T-helper 9 cell (primary cell): ENCODE measurements at regions not wholly inside any gene's neighbourhood (a gene's known extent, or its start where the extent isn't known, plus 50 kb on each side); places are given as distances from the start of the nearest gene placed in this dataset.

Experiments
- DNase-seq: peaks from one replicate; pipeline ENCODE4 v3.0.0-alpha.2; 2020

DNA sequence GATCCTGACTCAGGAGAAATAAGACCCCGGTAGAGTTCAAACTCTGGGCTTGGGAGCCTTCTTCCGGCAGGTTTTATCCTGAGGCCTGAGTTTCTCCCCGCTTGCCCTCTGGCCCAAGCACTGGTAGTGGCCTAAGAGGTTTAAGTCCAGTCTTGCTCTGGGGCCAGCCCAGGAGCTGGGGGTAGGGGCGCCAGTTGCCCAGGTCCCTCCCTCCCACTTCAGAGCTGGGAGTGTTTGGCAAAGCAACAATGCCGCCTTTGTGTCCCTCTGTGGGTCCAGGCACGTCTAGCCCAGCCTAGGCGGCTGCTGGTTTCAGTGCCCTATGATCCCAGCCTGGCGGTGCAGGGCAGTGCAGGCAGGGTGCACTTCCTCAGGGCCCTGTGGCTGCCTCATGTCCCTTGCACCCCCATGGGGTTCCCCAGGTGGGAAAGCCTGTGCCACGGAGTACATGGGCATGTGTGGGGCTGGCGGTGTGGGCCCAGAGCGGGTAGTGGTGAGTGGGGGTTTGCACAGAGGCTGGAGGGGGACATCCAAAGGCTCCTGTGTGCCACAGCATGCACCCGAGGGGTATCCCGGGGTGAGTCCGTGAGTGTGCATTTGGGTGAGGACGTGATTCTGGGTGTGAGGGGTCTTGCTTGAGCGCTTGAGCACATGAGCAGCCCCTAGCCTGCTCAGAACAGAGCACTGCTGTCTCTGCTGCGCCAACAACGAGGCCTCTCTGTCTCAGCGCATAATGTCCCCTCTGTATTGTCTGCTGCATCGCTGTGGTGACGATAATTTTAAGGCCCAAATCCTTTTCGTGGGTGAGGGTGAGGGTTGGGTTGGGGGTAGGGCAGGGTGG lies 61.7 kb upstream of the PSD2 start:
- no peak for DNase-seq

DNA sequence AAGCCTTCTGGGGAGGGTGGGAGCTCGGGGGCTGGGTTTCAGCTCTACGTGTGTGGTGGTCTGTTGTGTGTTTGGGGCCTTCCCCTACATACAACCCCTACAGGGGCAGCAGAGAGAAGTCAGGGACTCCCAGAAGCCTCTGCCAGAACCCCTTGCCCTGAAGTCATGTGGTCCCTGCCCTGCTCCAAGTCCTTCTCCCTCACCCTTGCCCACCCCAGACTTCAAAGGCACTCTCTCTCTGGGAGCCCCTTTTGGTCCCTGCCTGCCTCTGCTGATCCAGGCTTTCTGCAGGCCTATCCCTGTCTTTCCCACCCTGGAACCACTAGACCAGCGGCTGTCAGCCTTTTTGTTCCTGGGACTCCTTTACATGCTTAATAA lies 61.1 kb upstream of the PSD2 start:
- no peak for DNase-seq

DNA sequence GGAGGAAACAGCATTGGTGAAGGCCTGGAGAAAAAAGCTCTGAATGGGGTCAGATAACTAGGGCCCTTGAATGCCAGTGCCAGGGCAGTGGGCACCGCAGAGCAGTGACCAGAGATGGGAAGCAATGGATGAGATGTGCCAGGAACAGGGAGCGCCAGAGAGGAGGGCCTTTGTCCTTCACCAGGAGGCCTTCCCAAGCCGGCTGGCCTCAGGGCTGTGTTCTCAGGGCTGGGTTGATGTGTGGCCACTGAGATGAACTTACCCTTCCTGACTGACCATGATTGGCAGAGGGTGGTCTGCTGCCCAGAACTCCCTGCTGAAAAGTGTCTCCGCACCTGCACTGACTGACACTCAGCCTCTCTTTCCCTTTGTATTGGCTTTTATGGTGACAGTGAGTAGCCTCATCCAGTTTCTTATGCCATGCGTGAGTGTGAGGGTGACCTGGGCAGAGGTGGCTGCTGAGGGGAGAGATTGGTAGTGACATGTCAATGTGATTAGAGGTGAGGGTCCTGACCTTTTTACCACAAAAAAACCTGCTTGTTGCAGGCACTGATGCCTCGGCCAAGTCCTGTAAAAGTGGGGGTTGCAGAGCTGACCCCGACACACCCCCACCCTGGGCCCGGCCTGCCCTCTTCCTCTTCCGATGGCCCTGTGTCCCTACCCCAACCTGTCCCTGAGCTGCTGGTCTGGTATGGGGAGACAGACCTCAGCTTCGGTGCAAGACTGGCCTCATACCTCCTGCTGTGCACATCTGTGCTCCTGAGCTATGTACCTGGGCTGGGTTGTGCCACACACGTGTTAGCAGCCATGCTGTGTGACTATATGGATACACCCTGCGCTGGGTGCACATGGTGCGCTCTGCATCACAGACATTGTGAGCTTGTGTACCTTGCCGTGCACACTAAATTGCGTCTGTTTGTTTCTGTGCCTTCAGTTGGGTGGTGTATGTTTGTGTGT lies 57.1 kb upstream of the PSD2 start:
- DNase-seq = no peak

DNA sequence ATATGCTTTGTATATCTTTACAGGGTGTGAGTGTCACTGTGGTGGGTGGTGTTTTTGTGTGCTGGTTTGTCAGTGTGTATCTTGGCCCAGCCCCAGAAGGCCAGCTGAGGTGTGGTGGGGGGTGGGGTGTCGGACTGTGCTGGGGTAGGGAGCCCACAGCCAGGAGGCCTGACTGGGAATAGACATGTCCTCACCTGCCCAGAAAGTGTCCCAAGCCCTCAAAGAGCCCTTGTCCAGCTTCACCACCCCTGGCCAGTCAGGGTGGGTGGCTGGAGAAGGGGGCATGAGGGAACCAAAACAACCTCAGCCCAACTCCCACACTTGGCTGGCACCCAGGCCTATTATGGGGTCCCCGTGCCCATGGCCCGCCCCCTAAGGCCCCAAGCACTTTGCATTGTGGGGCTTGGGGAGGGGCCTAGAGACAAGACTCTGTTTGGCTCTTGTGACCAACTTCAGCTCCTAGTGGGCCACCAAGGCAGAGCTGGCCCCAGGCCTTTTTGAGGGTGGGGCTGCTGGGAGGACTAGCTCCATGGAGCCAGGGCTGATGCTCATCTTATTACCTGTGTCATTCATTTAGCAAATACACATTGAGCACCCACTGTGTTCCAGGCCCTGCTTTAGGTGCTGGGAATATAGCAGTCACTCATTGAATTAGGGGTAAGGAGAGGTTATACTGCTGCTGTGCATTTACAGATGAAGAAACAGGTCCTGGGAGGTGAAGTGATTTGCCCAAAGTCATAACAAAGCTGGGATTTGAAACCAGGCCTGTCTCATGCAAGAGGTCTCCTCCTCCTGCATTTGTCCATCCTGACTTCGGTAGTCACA lies 56.2 kb upstream of the PSD2 start:
- no peak for DNase-seq

DNA sequence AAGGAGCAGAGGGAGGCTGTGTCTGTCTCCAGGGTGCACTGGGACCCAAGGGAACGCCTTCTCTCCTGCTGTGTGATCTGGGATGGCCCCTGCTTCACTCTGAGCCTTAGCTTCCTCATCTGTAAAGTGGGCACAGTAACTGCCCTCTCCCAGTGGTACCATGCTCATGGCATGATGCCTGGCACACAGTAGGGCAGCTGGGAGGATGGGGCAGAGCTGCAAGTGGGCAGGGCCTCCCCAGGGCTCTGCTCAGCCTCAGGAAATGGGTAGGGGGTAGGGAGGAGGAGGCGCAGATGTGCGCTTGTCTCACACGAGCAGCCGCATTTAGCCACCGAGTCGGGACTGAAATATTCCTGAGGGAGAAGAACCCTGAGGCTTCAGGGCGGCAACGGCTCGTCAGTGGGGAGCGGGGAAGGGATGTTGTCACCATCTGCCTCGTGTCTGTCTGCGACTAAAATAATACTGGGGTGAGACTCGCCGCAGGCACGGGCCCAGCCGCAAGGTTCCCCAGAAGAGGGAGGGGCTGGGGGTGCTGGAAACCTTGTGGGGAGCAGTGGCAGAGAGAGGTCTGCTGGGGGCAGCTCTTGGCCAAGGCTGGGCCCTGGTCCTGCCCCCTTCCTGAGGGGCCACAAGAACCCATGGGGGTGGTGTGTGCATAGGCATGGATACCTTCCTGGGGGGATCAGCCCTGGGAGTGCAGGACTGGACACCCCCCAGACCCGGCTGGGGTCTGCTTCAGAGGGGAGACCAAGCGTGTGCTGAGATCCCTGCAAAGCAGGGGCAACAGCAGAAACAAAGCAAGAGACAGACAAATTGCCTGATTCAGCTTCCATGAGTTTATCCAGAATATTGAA lies 55.2 kb upstream of the PSD2 start:
- no peak for DNase-seq

DNA sequence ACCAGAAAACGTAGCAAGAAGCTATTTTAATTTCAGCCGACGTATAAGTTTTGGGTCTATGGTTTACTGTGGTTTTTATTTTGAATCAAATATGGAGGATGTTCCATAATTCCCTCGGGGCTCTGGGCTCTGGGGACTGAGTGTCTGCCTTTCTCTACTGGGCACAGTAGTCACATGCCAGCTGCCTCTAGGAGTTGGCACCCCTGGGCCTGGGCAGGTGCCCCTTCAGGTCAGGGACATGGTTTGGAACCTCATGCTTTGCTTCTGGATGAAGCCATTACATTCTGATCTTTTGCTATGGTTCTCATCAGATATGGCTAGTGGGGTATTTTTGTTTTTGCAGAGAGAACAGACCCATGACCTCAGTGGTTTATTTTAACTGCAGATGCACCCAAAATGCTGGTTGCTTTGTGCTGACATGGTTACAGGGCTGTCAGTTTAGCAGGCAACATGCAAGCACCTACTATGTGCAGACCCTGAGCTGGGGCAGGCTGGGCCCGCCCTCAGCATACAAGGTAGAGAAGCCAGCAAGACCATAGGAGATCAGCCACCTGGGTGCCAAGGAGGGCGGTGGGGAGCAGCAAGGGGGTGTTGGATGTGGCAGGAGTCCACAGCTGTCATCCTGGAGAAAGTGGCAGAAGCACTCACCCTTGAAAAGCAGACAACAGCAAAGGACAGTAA lies 54.5 kb upstream of the PSD2 start:
- no peak for DNase-seq

DNA sequence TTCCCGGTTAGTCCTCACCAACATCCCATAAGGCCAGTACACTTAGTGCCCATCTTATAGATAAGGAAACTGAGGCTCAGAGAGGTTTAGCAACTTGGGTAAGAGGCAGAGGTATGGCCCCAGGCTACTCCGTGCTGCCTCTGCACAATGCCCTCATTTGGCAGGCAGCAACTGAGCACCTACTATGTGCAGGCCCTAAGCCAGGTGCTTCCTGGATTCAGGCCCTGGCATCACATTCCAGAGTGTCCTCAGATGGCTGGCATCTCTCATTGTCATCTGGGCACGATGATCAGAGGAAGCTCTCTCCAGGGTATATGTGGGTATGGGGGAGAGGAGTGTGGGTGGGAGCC lies 53.8 kb upstream of the PSD2 start:
- DNase-seq = no peak

DNA sequence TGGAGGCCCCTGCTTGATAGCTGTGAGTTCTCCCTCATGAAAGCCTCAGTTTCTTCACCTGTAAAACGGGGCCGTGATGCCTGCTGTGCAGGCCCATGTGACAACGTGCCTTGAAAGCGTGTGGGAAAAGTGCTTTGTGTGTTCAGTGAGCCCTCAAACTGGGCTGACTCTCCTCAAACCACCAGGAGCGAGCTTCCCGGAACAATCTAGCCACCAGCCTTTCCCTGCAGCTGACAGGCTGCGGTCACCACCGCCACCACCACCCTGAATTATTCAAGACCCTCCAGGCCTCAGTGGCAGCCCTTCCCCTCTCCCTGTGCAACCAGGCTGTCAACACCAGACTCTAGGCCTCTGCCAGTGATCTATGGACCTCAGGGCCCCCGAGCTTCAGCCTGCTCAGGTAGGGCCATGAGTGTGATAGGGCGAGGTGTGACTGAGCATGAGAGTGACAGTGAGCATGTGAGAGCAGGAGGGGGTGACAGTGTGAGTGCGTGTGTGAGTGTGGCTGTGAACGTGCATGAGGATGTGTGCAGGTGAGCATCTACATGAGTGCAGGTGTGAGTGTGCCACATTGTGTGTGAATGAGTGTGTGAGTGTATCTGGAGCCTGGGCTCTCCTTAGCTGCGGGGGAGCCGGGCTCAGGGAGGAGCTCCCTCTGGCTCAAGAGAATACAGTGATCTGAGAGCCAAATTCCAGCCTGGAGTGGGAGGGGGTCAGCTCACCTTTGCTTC lies 53.3 kb upstream of the PSD2 start:
- no peak for DNase-seq

DNA sequence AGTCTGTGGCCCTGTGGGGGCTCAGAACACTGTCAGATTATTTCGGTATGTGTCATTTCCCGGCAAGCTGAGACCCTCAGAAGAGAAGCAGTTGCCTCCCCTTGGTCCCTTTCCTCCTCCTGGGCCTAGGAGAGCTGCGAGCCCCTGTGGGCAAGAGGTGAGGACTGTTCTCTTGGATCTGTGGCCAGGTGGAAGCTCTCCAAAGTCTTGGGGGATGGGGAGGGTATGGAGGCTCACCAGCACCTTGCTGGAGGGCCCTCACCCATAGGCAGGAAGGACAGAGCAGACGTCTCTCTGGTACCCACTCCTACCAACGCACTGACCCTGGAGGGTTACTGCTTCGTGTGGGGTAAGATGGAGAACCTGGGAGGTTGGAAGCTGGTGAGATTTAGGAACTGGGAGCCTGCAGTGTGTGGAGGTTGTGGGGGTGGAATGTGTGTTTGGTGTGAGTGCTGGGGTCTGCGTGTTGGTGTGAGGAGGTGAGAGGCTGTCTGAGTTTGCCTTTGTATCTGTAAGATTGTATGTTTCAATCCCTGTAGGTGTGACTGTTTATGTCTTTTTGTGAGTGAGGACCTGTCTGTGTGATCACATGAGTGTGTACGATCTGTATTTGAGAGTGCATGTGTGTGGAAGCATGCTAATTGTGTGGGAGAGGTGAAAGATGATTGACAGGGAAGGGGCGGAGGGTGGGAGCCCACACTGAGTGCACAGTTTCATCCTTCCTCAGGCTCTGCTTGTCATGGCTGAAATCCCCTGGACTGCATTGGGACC lies 52.4 kb upstream of the PSD2 start:
- DNase-seq = no peak

DNA sequence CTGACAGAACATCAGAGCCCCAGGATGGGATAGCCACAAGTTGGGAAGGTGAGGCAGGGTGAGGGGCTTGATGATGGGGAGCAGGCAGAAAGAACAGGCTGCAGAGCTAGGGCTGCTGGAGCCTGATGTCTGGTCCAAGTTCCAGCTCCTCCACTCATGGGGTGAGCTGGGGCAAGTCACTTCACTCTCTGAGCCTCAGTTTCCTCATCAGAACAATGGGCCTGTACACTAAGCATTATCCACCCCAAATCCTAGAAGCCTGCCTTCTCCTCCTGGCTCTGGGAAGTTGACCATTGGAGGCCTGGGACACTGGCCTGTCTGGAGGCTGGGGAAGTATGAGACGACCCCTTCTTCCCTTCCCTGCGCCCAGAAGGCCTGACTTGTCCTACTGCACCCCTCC lies 51.8 kb upstream of the PSD2 start:
- no peak for DNase-seq

DNA sequence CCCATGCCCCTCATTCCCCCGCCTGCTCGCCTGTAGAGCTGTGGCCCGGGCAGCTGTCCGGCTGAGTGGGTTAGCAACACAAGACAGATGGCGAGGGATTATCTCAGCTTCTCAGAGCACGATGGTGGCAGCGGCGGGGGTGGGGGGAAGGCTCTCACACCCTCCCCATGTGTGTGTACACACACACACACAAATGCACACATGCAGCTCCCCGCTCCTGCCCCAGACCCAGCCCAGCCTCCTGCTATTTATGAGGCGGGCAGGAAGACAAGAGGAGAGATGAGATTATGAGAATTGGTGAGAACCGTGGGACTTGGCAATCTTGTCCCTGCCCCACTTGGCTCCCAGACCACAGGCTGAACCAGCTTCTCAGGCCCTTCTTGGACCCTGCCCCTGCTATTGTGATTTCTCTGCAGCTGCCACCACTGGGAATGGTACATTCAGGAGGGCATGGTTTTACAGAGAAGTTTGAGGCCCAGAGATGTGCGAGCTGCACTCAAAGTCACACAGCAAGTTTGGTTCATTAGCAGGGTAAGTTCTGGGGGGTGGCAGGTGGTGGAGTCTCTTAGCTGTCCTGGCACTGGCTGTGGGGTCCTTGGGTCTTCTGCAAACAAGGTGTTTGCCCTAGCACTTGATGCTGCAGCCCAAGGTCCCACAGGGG lies 51.0 kb upstream of the PSD2 start:
- no peak for DNase-seq

DNA sequence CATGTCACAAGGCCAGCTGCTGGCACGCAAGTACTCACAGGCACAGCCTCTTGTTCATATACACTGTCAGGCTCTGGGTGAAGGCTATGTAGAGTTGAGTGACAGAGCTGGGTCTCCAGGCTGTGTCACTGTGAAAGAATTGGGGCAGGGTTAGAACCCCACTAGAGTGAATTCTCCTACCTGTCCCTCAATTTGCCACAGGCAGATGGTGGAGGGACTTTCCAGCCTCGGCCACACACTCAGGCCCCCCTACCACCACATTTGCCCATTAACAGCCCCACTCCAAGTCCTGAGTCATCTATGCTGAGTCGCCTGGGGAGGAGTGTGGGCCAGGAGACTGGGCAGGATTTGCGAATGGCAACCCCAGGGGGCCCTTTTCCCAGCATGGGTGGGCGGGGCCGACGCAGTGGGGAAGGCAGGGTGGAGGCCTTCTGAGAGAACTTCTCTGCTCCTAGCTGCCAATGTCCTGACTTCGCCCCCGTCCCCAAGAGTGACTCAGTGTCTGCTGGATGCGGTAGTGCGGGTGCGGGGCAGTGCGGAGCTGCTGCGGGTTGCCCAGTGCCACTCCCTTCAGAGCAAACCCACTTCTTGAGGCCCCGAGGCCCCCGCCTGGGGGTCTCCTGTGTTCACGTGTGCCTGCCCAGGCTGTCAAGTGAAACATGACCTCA lies 50.3 kb upstream of the PSD2 start:
- no peak for DNase-seq

DNA sequence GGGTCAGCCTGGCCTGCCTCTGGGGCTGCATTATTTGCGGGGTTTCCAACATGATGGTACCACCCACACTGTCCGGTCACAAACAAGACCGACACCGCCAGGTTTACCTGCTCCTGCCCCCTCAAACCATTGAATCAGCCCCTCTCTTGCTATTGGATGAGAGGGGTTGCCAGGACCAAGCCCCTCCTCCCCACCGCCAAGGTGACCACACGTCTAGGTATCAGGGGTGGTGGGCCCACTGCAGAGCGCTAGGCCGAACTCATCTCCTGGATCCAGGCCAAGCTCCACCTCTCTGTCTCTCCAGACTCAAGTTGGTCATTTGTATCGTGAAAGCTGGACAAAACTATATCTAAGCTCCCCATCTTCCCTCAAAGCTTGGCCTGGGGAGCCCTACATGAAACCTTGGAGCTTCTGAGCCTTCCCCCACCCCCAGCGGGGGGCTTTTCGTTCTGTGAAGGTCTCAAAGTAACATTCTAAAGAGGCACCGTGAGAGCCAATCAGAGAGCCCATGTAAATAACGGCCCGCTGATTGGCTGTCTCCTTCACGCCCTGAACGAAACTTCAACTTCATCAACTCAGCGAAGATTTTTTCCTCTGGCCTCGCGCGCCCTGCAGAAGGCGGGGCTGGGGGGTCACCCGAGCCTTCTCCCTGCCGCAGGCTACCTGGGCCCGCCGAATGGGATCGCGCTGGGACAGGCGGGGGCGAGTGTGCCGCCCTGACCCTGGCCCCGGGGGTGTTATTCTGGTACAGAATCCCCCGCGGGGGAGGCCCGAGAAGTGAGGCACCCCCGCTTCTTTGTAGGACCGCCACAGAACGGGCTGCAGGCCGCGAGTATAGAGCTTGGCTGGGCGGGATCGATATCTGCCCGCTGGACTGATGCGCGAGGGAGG lies 49.6 kb upstream of the PSD2 start:
- peak; percentile 21 for DNase-seq
